ENCODE measurements at regions not wholly inside any gene's neighbourhood (a gene's known extent, or its start where the extent isn't known, plus 50 kb on each side); places are given as distances from the start of the nearest gene placed in this dataset.

DNA sequence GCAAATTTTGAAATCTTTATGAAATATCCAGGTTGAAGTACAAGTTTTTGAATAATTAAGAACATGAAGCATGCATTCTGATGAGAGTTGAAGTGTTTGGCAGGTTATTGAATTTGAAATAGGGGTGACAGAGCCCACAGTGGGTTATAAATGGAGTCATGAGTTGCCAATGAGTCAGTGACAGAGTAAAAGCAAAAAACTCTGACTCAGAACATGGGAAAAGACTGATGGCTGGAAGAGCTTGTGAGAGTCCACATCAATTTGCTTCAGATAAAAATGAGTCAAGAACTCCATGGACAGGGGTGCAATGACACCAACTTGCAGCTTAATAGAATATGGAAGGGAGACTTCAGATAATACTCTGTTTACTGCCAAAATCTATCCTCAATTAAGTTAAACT is 105.3 kb downstream of the SLC6A15 start:
- DNase-seq = no peak

DNA sequence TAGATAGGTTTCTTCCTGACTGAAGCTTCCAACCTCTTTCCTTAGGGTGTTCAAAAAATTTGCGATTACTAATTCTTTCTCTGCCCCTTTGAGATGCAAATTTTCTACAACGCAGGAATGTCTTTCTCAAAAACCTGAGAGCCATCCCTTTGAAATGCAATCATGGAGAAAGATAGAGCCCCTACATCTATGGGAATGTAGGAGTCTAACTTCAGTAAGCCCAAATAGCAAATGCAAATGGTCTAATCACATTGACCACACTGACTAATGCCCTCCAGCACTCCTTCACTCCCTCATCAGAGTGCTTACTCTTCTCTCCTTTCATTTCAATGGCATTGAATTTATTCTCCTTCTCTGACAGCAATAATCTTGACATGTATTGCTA is 107.1 kb downstream of the SLC6A15 start:
- DNase-seq = no peak

DNA sequence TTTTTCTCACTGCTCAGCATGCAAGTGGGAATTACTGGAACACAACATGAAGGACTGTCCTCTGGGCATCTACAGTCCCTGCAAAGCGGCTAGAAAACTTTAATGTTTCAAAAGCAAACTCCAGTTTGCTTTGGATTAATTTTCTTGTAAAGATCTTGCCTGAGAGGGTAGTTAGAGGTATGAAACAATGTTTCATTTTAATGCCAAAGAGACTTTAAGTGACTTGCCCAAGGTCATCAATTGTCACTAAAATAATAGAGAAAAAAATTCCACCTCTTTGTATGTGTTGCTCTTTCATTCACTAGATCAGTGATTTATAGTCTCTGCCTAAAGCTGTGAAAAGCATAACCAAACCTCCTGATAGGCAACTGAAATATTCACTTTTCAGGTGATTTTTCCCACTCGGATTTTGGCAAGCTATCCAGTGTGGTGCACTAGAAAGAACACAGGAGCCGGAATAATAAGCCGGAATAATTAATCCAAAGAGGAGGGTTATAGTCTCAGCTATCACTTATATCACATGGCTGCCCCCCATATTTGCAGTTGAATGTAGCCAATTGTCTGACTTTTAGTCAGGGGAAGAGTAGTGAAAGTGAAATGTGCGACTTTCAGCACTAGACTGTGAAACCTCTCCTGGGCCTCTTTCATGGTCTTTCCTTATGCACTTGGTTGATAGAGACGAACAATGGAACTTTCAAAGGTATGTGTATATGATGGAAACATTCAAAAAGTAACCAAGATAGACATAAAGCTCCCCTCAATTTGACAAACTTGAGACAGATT is 107.7 kb downstream of the SLC6A15 start:
- DNase-seq = no peak

DNA sequence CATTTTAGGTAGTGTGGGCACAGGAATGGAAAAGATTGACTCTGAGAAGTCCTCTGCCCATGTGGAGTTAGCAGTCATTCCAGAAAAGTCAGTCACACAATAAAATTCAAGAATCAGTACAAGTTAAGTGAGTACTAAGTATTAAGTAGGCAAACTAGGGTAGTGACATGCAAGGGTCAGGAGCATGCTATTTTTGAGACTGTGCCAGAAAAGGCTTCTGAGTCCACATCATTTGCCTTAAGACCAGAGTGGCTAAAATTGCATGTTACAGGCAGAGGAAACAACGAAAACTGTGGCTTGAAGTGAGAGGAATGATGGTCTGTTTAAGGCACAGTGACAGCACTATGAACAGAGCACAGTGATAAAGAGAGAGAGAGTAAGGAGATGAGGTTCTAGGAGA is 108.9 kb downstream of the SLC6A15 start:
- no peak for DNase-seq

DNA sequence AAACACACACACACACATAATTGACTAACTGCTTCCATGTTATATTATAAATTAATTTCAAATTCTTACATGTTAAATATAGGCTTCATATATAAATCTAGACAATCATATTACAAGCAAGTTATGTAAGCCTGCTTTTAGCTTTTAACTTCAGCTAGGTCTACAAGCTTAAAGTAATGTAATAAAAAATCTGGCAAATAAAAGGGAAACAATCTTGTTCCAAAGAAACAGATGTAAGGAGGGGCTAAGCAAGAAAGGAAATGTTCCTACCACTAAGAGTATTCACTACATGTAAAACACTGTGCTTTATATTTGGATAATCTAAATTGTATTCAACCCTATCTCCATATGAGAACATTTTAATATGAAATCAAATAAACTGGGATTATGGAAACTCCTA is 110.4 kb downstream of the SLC6A15 start:
- no peak for DNase-seq

DNA sequence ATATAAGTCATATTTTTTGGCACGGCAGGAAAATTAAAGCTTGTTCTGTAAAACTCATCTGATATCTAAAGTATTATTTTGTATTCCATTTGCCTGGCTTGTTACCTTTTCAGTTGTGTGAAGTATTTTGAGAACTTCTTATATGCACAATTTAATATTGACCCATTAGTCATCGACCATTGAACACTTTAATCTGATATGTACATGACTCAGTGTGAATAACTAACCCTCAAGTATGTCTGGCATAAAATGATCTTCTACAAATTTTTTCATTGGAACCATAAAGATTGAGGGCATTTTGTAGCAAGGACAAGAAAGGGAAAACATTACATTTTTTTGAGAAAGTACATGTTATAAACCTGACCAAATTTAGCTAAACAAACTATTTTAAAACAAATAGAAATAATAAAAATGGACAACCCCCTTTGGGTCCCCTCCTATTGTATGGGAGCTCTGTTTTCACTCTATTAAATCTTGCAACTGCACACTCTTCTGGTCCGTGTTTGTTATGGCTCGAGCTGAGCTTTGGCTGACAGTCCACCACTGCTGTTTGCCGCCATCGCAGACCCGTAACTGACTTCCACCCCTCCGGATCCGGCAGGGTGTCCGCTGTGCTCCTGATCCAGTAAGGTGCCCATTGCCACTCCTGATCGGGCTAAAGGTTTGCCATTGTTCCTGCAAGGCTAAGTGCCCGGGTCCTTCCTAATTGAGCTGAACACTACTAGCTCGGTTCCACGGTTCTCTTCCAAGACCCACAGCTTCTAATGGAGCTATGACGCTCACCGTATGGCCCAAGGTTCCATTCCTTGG is 118.8 kb downstream of the SLC6A15 start:
- DNase-seq = no peak

DNA sequence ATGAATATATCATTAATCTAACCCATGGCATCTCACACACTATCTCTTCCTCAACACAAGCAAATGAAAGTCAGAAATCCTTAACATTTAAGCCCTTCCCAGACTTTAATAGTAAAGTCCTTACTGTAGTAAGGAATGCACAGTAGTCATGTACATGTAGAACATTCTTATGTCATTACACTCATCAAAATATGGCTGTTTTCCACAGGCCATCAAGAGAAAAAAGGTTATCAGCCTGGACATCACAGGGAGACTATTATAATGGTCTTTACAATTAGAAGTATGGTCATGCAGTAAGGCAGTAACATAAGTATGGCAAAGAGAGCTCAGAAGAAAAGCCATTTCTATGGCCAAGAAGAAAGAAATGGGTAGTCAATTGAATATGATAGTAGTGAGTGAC is 121.2 kb downstream of the SLC6A15 start:
- no peak for DNase-seq

DNA sequence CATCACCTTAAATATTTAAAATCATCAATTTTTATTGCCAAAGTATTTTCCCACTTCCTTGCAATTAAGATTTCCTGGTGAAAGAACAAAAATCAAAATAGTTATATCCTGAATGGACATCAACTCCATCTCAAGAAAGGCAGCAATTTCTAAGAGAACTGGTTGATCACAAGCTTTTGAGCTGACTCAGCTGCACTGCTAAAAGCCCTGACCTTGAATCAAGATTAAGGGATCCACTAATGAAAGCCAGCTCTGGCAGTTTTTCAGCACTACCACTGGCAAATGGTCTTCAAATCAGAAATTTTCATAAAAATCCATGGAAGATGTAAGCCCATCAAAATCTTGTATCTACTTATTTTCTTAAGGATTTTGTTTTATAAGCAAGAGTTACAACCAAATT is 123.4 kb downstream of the SLC6A15 start:
- DNase-seq = no peak

DNA sequence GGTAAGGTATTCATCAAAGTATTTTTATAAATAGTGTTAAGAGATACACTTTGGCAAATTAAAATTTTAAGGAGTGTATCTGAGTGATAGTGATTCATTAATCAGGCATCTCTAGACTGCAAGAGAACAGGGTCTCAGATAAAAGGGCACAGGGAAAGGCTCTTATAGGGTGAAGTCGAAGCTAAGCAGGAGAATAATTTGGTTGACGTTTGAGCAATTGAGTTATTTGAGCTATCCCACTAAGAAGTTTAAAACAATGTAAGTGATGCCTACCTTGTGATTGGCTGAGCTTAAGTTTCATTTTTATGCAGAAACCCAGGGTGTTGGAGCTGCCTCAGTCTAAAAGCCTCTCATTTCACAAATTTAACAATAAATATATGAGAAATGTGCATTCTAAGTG is 125.3 kb downstream of the SLC6A15 start:
- DNase-seq = no peak

DNA sequence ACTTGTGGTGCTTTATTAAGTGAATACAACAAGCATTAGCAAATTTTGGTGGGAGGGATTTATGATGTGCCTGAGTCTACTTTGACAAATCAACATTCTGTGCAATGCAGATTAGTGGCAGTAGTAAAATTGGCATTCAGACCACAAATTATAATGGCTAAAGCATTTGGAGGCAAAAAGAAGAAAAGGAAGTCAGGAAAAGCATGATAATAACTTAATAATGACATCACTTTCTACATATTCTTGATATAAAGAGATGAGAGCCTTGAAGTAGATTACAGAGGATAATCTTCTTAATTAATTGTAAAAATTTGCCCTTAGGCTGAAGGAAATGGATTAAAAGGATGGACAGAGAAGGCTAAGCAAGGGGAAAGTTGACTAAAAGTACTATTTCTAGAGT is 126.0 kb downstream of the SLC6A15 start:
- no peak for DNase-seq

DNA sequence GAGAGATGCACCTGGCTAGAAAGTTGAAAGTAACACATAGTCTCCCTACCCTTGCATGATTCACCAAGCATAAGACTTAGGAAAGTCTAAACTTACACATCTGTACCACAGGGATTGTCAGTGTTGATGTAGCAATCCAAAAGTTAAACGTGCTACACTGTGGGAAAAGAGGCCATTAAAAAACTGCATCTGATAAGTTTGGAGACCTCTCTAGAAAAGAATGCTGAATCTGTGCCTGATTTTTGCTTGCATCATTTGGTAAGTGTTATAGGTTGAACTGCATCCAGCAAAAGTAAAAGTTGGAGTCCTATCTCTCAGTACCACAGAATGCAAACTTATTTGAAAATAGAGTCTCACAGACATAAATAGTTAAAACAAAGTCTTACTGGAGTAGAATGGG is 126.6 kb downstream of the SLC6A15 start:
- no peak for DNase-seq

DNA sequence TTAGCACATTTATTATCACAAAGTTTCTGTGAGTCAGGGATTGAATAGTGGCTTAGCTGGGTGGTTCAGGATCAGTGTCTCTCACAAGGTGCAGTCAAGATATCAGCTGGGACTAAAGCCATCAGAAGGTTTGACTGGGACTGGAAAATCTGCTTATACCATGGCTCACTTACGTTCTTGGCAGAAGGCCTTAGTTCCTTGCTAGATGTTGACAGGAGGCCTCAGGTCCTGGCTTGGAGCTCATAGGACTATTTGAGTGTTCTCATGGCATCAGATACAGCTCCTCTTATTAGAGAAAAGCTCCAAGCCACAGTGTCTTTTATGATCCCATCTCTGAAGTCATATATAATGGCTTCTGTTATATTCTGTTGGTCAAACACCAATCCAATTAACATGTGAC is 127.3 kb downstream of the SLC6A15 start:
- no peak for DNase-seq

DNA sequence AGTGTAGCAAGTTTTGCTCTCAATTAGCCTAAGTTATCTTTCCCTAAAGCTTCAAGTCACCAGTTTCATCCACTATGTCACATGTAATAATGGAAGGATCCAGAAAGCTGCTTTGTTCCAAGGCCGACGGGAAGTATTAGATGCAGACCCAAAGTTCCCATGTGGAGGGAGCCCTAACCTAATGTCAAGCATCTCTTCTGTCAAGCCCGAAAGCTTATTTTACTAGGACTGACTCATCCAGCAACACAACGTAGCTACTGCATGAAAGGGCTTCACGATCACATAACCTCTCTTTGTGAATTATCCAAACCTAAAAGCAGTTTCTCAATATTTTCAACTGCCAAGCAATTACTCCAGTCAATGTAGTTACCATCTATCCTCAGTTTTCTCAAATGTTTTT is 133.4 kb downstream of the SLC6A15 start:
- no peak for DNase-seq

DNA sequence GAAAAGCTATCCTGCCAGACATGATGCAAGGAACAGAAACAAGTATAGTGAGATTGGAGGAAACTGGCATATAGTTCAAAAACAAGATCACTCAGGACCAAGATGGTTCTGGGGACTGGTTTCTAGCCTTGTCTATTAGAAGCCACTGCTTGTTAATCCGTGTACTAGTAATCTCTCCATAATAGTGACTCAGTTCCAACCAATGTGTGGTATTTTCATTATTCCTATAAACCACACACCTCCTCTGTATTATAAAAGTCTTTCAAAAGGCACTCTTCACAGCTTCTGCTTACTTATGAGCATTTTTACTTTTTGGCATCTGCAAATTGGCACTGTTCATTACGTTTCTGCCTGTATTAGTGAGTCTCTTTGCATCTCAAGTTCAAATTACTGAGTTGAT is 140.3 kb downstream of the SLC6A15 start:
- DNase-seq = no peak

DNA sequence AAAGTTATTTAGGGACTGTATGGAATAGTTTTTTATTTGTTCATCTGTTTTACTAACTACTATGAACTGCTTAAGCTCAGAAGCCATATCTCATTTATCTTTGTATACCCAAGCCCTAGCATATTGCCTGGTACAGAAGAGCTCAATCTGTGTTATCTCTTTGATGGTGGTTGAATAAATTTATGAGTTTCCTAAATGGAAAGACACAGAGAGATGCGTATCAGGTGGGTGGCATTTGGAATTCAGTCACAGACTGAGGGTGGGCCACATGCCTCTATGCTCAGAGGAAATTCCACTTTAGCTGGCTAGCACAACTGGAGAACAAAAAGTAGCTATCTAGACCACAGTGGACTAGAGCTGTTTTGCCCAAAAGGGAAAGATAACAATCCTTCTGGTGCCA is 145.5 kb downstream of the SLC6A15 start:
- DNase-seq = no peak

DNA sequence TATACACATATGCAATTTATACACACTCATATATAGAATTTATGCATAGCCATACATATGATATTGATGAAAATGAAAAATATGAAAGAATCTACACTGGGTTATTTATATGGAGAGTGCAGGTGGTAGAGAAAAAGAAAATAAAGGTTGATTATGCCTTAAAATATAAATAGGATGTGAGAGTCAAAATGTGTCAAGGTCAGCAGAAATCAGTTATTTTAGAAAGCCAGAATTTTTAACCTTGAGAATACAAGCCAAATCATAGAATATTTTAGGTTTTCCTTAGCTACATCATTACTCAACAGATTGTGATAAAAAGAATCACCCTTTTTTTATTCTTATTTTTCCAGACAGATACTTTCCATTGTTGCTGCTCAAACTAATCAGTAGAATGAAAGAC is 146.2 kb downstream of the SLC6A15 start:
- no peak for DNase-seq

DNA sequence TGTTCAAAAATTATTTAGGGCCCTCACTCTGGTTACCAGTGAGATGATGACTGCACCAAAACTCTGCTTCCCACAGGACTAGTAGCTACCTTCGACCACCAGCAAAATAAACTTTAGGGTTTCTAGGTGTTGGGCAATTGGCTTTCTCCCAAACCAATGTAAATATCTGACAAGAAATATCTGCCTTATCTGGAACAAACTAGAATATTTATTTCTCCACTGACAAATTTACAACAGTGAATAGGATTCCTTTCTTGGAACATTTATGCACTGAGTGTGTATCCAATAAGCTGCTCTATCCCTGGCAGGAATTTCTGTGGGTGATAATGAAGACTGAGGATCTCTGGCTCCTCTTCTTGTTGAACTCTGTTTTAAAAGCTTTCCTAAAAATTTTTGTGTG is 148.6 kb downstream of the SLC6A15 start:
- DNase-seq = no peak

DNA sequence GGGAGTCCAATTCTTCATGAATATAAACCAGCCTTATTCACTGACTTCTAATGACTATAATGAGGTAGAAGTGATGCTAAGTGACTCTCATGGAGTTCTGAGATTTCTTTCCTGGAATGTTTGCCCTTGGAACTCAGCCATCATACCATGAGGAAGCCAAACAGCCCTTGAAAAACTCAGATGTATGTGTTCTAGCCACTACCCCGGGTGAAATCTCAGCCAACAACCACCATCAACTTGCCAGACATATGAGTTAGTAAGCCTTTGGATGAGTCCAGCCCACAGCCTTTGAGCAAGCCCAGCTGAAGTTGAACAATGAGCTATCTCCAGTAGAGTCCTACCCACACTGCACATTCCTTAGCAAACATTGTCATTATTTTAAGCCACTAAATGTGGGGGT is 149.5 kb downstream of the SLC6A15 start:
- DNase-seq = no peak

DNA sequence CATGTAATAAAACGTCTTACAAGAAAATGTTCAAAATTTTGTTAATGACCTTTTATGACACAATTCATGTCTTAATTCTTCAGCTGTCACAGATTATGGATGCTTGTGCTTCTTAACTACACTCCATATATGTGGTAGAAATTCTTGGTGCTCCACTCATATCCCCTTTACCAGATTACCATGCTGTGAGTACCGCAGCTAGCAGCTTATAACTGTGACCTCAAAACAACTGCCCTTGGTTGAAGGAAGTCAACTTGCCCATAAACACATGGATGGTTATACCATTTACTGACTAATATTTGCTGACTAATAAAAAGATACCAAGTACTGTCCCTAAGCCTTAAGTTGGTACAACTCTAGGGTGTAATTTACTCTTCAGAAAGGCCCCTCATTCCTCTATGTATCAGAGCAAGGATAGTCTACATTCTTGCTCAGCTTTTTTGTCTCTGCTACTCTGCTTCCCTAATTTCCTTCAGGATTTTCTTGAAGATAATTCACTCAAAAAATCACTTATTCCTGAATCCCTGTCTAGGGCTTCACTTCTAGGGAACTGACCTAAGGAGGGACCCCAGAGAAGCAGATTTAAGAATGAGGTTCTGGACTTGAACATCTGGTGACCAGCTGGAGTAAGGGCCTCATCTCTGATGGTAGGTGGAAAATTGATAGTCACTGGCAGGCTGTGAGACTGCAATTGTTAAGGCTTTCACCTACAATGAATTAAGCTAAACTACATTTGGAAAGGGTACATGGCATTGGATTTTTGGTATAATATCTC is 152.3 kb downstream of the SLC6A15 start:
- DNase-seq = no peak

DNA sequence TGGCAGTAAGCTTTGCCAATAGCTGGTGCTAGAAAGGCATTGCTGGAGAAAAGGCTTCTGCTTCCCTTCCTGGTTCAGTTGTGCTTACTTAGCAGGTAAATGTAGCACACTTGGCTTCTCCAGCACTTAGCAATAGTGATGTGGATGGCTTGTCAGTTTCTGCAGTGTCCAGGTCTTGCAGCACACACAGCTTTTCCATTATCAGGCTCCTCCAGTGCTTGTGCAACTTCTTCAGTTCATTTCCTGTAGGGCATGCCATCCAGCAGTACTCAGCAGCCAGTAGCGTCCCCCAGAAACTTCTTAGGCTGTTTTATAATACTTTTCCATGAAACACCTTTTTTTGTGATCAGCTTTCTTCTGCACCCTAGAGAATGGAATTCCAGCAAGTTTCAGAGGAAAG is 154.6 kb downstream of the SLC6A15 start:
- DNase-seq = no peak

DNA sequence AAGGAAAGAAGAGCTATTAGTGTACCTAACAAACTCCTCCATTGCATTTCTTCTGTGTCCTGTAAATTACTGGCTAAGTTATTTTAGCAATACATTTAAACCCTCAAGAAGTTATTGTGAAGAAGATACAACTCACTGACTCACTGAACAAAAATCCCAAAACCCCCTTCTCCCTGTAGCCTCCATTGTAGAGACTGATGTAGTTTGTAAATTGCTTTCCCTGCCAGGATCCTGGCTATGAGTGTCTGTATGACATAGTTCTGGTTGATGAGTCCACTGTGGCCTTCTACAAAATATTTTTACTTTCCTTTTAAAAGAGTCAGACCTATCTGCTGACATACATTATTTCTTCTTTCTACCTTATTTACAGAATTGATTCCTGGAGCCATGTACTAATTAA is 155.6 kb downstream of the SLC6A15 start:
- no peak for DNase-seq

DNA sequence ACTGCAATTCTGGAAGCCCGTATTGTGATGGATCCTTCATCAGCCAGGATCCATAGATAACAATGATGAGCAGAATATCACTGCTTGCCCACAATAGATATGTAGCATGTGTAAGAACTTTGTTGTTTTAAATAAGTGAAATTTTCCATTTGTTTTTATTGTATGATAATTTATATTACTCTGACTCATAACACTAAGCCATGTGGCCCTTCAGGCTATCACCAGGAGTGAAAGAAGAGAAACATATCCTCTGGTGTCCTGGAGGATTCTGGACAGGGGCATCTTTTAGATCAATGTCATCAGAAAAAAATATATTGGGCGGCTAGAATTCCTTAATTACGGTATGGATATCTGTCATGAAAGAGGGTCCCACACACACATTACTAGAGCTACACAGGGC is 167.5 kb downstream of the SLC6A15 start:
- DNase-seq = no peak

DNA sequence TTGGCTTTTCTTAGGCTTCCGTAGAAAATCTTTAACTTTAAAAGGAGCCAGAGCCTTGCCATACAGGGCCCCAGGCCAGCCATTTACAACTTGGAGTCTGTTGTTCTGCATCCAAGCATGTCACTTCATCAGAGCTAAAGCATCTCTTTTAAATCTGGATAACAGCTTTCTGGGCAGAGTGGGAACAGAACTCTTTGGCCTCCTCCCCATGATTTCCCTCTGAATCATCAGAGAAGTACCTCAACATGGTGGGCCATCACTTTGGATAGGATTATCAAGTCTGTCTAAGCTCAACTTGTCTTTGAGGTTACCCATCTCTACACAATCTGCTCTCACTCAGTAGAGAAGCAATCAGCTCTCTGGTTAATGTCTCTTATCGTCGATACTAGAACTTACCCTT is 170.9 kb downstream of the SLC6A15 start:
- no peak for DNase-seq

DNA sequence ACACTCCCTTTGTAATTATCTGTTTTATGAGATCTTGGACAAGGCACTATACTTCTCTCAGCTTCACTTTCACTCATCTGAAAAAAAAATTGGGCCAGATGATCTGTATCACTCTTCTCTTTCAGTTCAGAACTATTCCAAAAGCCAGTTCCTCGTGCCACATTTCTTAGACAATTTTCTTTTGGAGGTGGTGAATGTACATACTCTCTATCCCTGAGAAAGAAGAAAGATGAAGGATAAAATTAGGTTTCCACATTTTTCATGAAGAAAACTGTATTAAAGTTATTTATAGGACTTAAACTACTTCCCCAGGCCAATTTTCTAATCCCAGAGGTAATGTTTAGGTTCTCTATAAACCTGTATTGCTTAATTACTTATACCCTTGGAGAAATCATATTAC is 171.6 kb downstream of the SLC6A15 start:
- no peak for DNase-seq
